ENCODE measurements at regions not wholly inside any gene's neighbourhood (a gene's known extent, or its start where the extent isn't known, plus 50 kb on each side); places are given as distances from the start of the nearest gene placed in this dataset.

DNA sequence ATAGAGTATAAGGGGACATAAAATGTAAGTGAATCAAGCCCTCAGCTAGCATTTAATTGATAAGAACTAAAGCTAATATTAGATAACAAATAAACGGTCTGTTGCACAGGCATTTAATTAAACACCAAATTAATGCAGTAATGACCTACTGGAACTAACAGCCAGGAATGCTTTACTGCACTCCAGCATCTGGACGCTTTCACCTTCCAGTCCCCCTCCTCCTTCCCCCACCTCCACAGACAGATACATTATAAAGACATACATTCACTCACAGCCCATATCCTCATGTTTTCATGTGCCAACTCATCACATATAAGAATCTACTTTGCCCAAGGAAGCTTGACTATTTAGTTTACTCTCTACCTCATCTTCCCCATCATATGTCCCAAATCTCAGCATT lies 337.4 kb upstream of the PIK3C3 start:
- H3K4me1 ChIP-seq (ENCODE audit: control insufficient read depth, insufficient read depth, low read length), result no peaks in the 10 kb centered on the region
- no peak overlapping the region for H3K27ac ChIP-seq (ENCODE audit: low read length)
- WGBS, result 77% methylated on average over 2 of the region's 2 CpGs
- ATAC-seq (no peak), DNase-seq (no peak)
- no peaks in the 10 kb centered on the region for H3K27me3 ChIP-seq (ENCODE audit: control insufficient read depth, insufficient read depth)
- intact Hi-C loops (cut with DNase I), result no loop called here
- H3K4me3 ChIP-seq (ENCODE audit: low read length), result no peak overlapping the region
- H3K9me3 ChIP-seq (ENCODE audit: control insufficient read depth, low read length), result no peaks in the 10 kb centered on the region

DNA sequence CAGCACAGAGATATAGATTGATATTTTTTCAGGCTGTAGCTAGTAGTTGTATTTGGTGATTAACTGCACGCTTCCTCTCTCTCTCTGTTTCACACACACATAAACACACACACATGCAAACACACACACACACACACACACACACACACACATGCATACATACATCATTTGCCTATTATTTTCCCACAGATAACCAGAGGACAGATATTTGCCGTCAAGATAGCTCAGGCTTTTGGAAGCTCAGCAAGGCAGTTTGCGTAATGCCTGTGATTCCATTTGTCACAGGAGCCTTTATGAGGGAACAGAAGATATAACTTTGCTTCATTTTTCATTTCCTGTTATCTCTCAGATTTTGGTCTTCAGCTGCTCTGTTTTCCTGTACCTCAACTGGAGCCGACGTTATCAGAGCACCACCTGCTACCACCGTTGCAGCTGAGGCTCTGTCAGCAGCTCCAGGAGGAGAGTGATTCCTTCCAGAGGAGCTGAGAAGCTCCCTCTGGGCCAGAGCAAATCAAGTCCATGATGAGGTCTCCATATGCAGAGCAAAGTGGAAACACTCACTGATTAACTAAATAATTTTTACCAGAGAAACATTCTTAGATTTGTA lies 341.9 kb upstream of the PIK3C3 start:
- no peaks in the 10 kb centered on the region for H3K27me3 ChIP-seq (ENCODE audit: control insufficient read depth, insufficient read depth)
- WGBS, result 34% methylated on average over 6 of the region's 6 CpGs
- no peaks in the 10 kb centered on the region for H3K9me3 ChIP-seq (ENCODE audit: control insufficient read depth, low read length)
- intact Hi-C loops (cut with DNase I), result no loop called here
- no peak overlapping the region for H3K27ac ChIP-seq (ENCODE audit: low read length)
- no peak overlapping the region for H3K4me3 ChIP-seq (ENCODE audit: low read length)
- H3K4me1 ChIP-seq (ENCODE audit: control insufficient read depth, insufficient read depth, low read length), result no peaks in the 10 kb centered on the region
- DNase-seq (no peak), ATAC-seq (no peak)

DNA sequence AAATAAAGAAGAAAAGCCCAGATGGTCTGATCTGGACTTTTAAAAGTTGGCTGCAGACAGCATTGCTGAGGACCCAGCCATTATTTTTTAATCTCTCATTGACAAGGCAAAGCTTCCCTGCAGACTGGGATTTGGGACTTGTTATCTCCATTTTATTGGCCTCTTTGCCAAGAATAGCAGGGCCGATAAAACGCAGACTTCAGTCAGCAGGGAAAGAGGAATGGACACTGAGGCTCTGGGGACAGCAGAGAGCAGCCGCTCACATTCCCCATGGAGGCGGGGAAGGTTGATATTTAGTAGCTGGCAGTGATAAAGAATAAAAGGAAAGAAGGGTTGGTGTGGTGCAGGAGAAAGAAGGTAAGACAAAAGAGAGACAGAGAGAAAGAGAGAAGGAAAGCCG lies 350.1 kb upstream of the PIK3C3 start:
- H3K9me3 ChIP-seq (ENCODE audit: control insufficient read depth, low read length), result no peaks in the 10 kb centered on the region
- no peak overlapping the region for H3K4me3 ChIP-seq (ENCODE audit: low read length)
- no peaks in the 10 kb centered on the region for H3K27me3 ChIP-seq (ENCODE audit: control insufficient read depth, insufficient read depth)
- peak in 1 of 2 donors; percentile 74 for ATAC-seq
- no peak overlapping the region for H3K27ac ChIP-seq (ENCODE audit: low read length)
- WGBS, result 35% methylated on average over 5 of the region's 5 CpGs
- intact Hi-C loops (cut with DNase I), result no loop called here
- DNase-seq, result peak in 1 of 3 donors; percentile 55
- no peaks in the 10 kb centered on the region for H3K4me1 ChIP-seq (ENCODE audit: control insufficient read depth, insufficient read depth, low read length)

DNA sequence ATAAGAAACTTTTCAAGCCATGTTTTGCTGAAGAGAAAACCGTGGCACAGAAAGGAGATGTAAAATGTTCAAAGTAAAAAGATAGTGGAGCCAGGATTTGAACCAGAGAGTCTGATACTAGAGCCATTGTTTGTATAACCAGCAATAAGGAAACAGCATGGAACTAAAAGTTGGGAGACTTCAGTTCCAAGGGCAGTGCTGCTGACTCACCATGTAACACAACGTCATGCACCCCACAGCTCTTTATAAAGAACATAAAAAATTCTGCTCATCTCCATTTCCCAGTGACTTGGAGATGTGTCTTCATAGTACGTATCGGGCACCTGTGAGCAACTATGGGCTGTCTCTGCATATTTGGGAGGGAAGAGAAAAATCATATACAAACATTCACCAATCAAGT lies 353.0 kb upstream of the PIK3C3 start:
- WGBS, result 84% methylated on average over 4 of the region's 4 CpGs
- intact Hi-C loops (cut with DNase I), result no loop called here
- Histone ChIP-seq H3K9me3 (ENCODE audit: control insufficient read depth, low read length) (no peaks in the 10 kb centered on the region), H3K27ac (ENCODE audit: low read length) (no peak overlapping the region), H3K4me3 (ENCODE audit: low read length) (no peak overlapping the region), H3K27me3 (ENCODE audit: control insufficient read depth, insufficient read depth) (no peaks in the 10 kb centered on the region), H3K4me1 (ENCODE audit: control insufficient read depth, insufficient read depth, low read length) (no peaks in the 10 kb centered on the region)
- no peak for DNase-seq
- no peak for ATAC-seq

DNA sequence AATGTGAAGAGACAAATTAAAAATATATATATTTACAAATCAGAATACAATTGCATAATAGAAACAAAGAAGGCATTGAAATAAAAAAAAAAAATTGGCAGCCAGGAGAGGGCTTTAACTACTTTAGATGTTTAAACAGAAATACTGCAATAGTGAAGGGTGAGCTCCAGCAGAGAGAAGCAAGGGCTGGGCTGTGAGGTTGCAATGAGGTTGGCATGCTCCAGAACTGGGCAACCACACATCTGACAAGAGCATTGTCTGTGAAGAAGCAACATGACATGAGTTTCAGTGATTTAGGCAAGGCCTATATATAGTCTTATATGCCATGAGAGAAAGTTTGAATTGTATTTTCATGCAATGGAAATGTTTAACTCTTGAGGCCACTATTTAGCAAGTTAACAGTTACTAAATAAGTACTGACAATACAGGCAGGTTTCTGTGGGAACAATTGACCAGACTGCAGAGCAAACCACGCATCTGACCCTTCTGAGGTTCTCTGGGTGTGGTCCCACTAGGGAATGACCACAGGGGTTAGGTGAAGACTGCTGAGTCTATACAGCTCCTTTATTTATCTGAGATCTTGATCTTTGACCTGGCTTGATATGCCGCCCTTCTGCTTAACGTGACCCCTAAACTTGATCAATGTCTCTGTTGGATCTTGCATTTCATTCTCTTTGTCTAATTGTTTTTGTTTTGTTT lies 354.2 kb upstream of the PIK3C3 start:
- ATAC-seq, result no peak
- intact Hi-C loops (cut with DNase I), result no loop called here
- no peak for DNase-seq
- Histone ChIP-seq H3K4me3 (ENCODE audit: low read length) (no peak overlapping the region), H3K27ac (ENCODE audit: low read length) (no peak overlapping the region), H3K27me3 (ENCODE audit: control insufficient read depth, insufficient read depth) (no peaks in the 10 kb centered on the region), H3K9me3 (ENCODE audit: control insufficient read depth, low read length) (no peaks in the 10 kb centered on the region), H3K4me1 (ENCODE audit: control insufficient read depth, insufficient read depth, low read length) (no peaks in the 10 kb centered on the region)
- 94% methylated on average over 3 of the region's 3 CpGs for WGBS

DNA sequence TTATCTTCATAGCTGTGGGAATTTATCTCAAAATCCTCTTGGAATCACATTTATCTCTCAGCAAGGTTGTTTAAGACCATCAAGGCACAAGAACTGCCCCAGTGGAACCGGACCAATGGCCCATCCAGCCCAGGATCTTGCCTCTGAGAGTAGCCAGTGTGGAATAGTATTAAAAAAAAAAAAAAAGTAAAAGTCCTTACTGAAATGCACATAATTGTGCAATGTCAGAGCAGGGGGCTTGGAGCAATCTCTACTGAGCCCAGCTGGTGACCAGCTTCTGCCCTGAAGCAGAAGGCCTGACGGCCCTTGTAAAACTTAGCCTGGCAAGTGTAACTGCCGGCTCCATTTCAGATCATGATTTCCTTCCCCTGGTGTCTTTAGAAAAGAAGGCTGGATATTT lies 355.6 kb upstream of the PIK3C3 start:
- intact Hi-C loops (cut with DNase I), result no loop called here
- Histone ChIP-seq H3K4me3 (ENCODE audit: low read length) (no peak overlapping the region), H3K4me1 (ENCODE audit: control insufficient read depth, insufficient read depth, low read length) (no peaks in the 10 kb centered on the region), H3K27me3 (ENCODE audit: control insufficient read depth, insufficient read depth) (no peaks in the 10 kb centered on the region), H3K27ac (ENCODE audit: low read length) (no peak overlapping the region), H3K9me3 (ENCODE audit: control insufficient read depth, low read length) (no peaks in the 10 kb centered on the region)
- ATAC-seq (peak; percentile 69 to 72), DNase-seq (peak; percentile 36 to 59 (median 41))
- 63% methylated on average over 3 of the region's 3 CpGs for WGBS

DNA sequence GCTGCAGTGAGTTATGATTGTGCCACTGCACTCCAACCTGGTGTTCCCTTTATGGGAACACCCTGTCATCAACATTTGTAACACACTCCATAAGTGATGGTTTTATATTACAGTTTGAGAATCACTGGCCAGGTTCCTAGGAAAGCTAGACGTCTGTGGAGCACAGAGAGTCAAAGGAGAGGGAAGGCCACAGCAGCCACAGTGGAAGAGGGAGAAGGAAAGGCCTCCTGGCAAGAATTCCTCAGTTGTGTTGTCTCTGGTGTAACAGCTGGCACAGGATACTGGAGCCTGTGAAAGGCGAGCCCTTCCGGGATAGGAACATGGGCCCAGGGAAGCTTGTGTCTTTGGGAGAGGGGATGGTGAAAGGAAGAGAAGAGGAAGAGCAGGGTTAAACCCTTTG lies 360.5 kb upstream of the PIK3C3 start:
- WGBS, result 43% methylated on average over 3 of the region's 3 CpGs
- intact Hi-C loops (cut with DNase I), result no loop called here
- DNase-seq, result peak in 2 of 3 donors; percentile 16 to 54
- Histone ChIP-seq H3K27ac (ENCODE audit: low read length) (no peak overlapping the region), H3K27me3 (ENCODE audit: control insufficient read depth, insufficient read depth) (no peaks in the 10 kb centered on the region), H3K4me3 (ENCODE audit: low read length) (no peak overlapping the region), H3K4me1 (ENCODE audit: control insufficient read depth, insufficient read depth, low read length) (no peaks in the 10 kb centered on the region), H3K9me3 (ENCODE audit: control insufficient read depth, low read length) (no peaks in the 10 kb centered on the region)
- peak; percentile 63 to 88 for ATAC-seq

DNA sequence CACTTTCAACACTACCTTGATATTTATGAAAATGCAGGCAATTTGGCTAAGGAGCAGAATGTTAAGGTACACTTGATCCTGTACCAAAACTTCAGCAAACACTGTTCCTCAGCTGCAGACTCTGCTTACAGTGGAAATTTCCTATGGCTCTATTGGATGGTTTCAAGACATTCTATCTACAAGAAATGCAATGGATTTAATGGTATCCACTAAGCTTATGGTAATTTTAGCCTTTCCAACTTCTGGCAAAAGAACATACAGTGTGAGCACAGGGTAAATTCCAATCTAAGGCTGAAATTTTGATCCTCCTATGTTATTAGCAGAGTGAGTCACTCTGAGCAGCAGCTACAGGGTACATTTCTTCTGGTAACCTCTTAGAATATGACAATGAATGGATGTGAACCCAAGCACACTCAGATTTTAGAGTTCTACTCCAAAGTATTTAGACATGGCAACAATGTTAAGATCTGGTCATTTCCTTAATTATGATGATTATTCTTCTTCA lies 361.8 kb upstream of the PIK3C3 start:
- DNase-seq (no peak), ATAC-seq (no peak)
- H3K27ac ChIP-seq (ENCODE audit: low read length), result no peak overlapping the region
- H3K4me3 ChIP-seq (ENCODE audit: low read length), result no peak overlapping the region
- H3K27me3 ChIP-seq (ENCODE audit: control insufficient read depth, insufficient read depth), result no peaks in the 10 kb centered on the region
- H3K9me3 ChIP-seq (ENCODE audit: control insufficient read depth, low read length), result no peaks in the 10 kb centered on the region
- no peaks in the 10 kb centered on the region for H3K4me1 ChIP-seq (ENCODE audit: control insufficient read depth, insufficient read depth, low read length)
- intact Hi-C loops (cut with DNase I), result no loop called here

DNA sequence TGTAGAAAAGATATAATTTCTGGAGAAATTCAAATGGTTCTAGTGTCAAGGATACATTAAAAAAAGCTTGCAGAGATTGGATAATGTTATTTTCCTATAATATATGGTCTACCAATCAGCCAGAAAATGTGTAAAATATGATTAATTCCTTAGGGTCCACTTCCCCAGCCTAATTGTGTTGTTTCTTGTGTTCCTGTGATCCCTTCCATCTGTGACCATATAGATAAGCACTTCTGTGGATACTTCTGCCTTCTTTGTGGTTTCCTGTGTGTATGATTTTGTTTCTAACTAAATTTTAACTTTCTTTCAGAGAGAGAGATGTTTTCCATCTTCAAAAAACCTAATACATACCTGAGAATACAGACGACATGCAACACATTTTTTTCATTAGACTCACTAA lies 367.1 kb upstream of the PIK3C3 start:
- intact Hi-C loops (cut with DNase I), result no loop called here
- no peaks in the 10 kb centered on the region for H3K4me1 ChIP-seq (ENCODE audit: control insufficient read depth, insufficient read depth, low read length)
- 50% methylated on average over 1 of the region's 1 CpG for WGBS
- H3K27ac ChIP-seq (ENCODE audit: low read length), result no peak overlapping the region
- H3K9me3 ChIP-seq (ENCODE audit: control insufficient read depth, low read length), result no peaks in the 10 kb centered on the region
- no peak overlapping the region for H3K4me3 ChIP-seq (ENCODE audit: low read length)
- no peak for DNase-seq
- ATAC-seq, result no peak
- H3K27me3 ChIP-seq (ENCODE audit: control insufficient read depth, insufficient read depth), result no peaks in the 10 kb centered on the region

DNA sequence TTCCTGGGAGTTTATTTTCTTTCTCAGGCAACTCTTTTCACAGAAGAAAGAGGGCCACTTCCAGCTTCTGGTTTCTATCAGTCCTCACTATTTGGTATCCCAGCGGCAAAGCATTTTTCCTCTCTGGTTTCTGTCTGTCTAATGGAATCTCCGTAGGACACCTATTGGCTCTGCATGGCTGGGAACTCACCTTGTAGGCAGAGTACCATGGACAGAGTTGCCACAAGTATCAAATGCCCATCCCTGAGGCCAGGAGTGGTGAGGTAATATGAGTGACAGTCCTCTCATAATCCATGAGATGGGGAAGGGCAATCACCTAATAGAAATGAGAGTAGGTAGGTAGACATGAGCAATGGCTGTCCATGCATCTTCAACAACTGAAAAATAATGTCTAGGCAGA lies 369.5 kb upstream of the PIK3C3 start:
- intact Hi-C loops (cut with DNase I), result no loop called here
- Histone ChIP-seq H3K9me3 (ENCODE audit: control insufficient read depth, low read length) (no peaks in the 10 kb centered on the region), H3K27me3 (ENCODE audit: control insufficient read depth, insufficient read depth) (no peaks in the 10 kb centered on the region), H3K4me3 (ENCODE audit: low read length) (no peak overlapping the region), H3K27ac (ENCODE audit: low read length) (no peak overlapping the region), H3K4me1 (ENCODE audit: control insufficient read depth, insufficient read depth, low read length) (no peaks in the 10 kb centered on the region)
- 84% methylated on average over 2 of the region's 2 CpGs for WGBS
- DNase-seq (no peak), ATAC-seq (no peak)

DNA sequence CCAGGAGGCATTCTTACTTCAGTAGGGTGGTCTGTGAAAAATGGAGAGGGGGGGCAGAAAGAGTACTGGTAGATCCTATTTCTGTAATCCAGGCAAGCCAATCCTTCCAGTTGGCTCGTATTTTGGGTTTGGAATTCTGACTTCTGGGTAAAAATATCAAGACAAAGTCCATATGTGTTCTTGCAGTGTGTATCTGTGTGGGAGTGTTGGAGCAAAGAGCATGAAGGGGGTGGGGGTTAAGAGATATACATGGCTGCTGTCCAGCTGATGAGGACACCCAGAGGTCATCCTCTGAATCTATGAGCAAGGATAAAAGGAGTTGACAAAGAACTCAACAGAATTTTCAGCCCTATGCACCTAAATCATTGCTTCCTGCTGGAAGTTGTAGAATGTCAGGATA lies 375.8 kb upstream of the PIK3C3 start:
- Histone ChIP-seq H3K27ac (ENCODE audit: low read length) (no peak overlapping the region), H3K9me3 (ENCODE audit: control insufficient read depth, low read length) (no peaks in the 10 kb centered on the region), H3K27me3 (ENCODE audit: control insufficient read depth, insufficient read depth) (no peaks in the 10 kb centered on the region), H3K4me1 (ENCODE audit: control insufficient read depth, insufficient read depth, low read length) (no peaks in the 10 kb centered on the region), H3K4me3 (ENCODE audit: low read length) (no peak overlapping the region)
- no peak for ATAC-seq
- intact Hi-C loops (cut with DNase I), result no loop called here
- WGBS, result 36% methylated on average over 1 of the region's 1 CpG
- DNase-seq, result no peak

DNA sequence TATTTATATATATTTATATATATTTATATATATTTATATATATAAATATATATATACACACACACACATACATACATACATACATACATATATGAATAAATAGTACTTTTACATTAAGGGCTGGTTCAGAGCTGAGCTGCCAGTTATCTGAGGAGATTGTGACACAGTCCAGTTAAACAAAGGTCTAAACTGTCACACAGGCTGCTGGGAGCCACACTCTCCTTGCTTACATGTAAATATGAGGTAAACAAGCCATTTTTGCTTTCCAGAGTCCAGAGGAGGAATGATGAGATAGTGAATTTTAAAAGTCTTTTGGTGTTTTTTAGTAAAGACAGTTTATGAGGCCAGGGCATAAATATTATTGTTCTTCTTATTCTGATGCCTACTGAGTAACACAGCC lies 377.5 kb upstream of the PIK3C3 start:
- Histone ChIP-seq H3K27me3 (ENCODE audit: control insufficient read depth, insufficient read depth) (no peaks in the 10 kb centered on the region), H3K27ac (ENCODE audit: low read length) (no peak overlapping the region), H3K4me3 (ENCODE audit: low read length) (no peak overlapping the region), H3K4me1 (ENCODE audit: control insufficient read depth, insufficient read depth, low read length) (no peaks in the 10 kb centered on the region), H3K9me3 (ENCODE audit: control insufficient read depth, low read length) (no peaks in the 10 kb centered on the region)
- ATAC-seq (no peak), DNase-seq (no peak)
- intact Hi-C loops (cut with DNase I), result no loop called here
